H9 (cell line): ENCODE measurements at regions not wholly inside any gene's neighbourhood (a gene's known extent, or its start where the extent isn't known, plus 50 kb on each side); places are given as distances from the start of the nearest gene placed in this dataset.

Experiments used
- DNase-seq: peaks from one replicate; pipeline ENCODE4 v3.0.0-alpha.2; 2017
- H2AFZ ChIP-seq: one replicate; pipeline ENCODE4 v1.6.1; 2013; ENCODE audit warnings: mild to moderate bottlenecking, low read length, control low read depth, moderate library complexity
- H2AK5ac ChIP-seq: 2 replicates; pipeline ENCODE4 v1.6.1; 2013; ENCODE audit warnings: low read length, control low read depth, mixed read lengths; ENCODE audit not compliant: insufficient read length
- H2BK120ac ChIP-seq: one replicate; pipeline ENCODE4 v1.6.1; 2013; ENCODE audit warnings: low read depth, mild to moderate bottlenecking, low read length, control low read depth, inconsistent platforms; ENCODE audit not compliant: poor library complexity, severe bottlenecking
- H2BK12ac ChIP-seq: 2 replicates; pipeline ENCODE4 v1.6.1; 2013; ENCODE audit warnings: low read length, control low read depth, mixed read lengths, low read depth; ENCODE audit not compliant: insufficient read length
- H2BK15ac ChIP-seq: 2 replicates; pipeline ENCODE4 v1.6.1; 2013; ENCODE audit warnings: low read depth, low read length, control low read depth
- H2BK20ac ChIP-seq: one replicate; pipeline ENCODE4 v1.6.1; 2013; ENCODE audit warnings: low read depth, mild to moderate bottlenecking, low read length, control low read depth, inconsistent platforms; ENCODE audit not compliant: poor library complexity, severe bottlenecking
- H2BK5ac ChIP-seq: 2 replicates; pipeline ENCODE4 v1.6.1; 2013; ENCODE audit warnings: low read length, control low read depth, mixed read lengths; ENCODE audit not compliant: insufficient read length
- H3K14ac ChIP-seq: 2 replicates; pipeline ENCODE4 v1.6.1; 2013; ENCODE audit warnings: low read length, control low read depth; ENCODE audit not compliant: insufficient read depth
- H3K18ac ChIP-seq: 2 replicates; pipeline ENCODE4 v1.6.1; 2013; ENCODE audit warnings: low read depth, mild to moderate bottlenecking, mixed read lengths, low read length, control low read depth; ENCODE audit not compliant: insufficient read length
- H3K23ac ChIP-seq: 2 replicates; pipeline ENCODE4 v1.6.1; 2013; ENCODE audit warnings: low read length, control low read depth, mixed read lengths, low read depth; ENCODE audit not compliant: insufficient read length
- H3K23me2 ChIP-seq: 2 replicates; pipeline ENCODE4 v1.6.1; 2013; ENCODE audit warnings: low read depth, mild to moderate bottlenecking, mixed read lengths, low read length, control low read depth; ENCODE audit not compliant: insufficient read length, poor library complexity, severe bottlenecking
- H3K27ac ChIP-seq: 2 replicates; pipeline ENCODE4 v1.5.1; 2013; ENCODE audit warnings: low read length, control low read depth, mixed read lengths, low read depth; ENCODE audit not compliant: insufficient read length
- H3K27me3 ChIP-seq: 2 replicates; pipeline ENCODE4 v1.6.1; 2013; ENCODE audit warnings: low read length, control low read depth, inconsistent platforms; ENCODE audit not compliant: insufficient read depth
- H3K4ac ChIP-seq: 2 replicates; pipeline ENCODE4 v1.6.1; 2013; ENCODE audit warnings: low read depth, mild to moderate bottlenecking, control low read depth, inconsistent platforms, low read length, moderate library complexity
- H3K4me1 ChIP-seq: 2 replicates; pipeline ENCODE4 v1.6.1; 2013; ENCODE audit warnings: low read length, control low read depth, inconsistent platforms; ENCODE audit not compliant: insufficient read depth
- H3K4me2 ChIP-seq: 2 replicates; pipeline ENCODE4 v1.6.1; 2013; ENCODE audit warnings: low read length, control low read depth, mixed read lengths; ENCODE audit not compliant: insufficient read length, insufficient read depth
- H3K56ac ChIP-seq: 2 replicates; pipeline ENCODE4 v1.6.1; 2013; ENCODE audit warnings: low read depth, mild to moderate bottlenecking, mixed read lengths, low read length, control low read depth; ENCODE audit not compliant: insufficient read length
- H3K79me1 ChIP-seq: 2 replicates; pipeline ENCODE4 v1.6.1; 2013; ENCODE audit warnings: low read depth, mild to moderate bottlenecking, moderate library complexity, low read length, control low read depth, inconsistent platforms; ENCODE audit not compliant: insufficient read depth, poor library complexity, severe bottlenecking
- H3K79me2 ChIP-seq: 2 replicates; pipeline ENCODE4 v1.6.1; 2013; ENCODE audit warnings: low read length, control low read depth, inconsistent platforms; ENCODE audit not compliant: insufficient read depth
- H3K9ac ChIP-seq: 2 replicates; pipeline ENCODE4 v1.6.1; 2013; ENCODE audit warnings: low read length, control low read depth, mixed read lengths; ENCODE audit not compliant: insufficient read length; ENCODE audit errors: extremely low read depth
- H3K9me3 ChIP-seq: one replicate; pipeline ENCODE4 v1.6.1; 2013; ENCODE audit warnings: low read depth, low read length, inconsistent platforms; ENCODE audit not compliant: control insufficient read depth
- H3T11ph ChIP-seq: one replicate; pipeline ENCODE4 v1.6.1; 2013; ENCODE audit warnings: mild to moderate bottlenecking, low read length, control low read depth, inconsistent platforms
- H4K20me1 ChIP-seq: one replicate; pipeline ENCODE4 v1.6.1; 2013; ENCODE audit not compliant: control insufficient read depth, insufficient read length, insufficient read depth
- H4K5ac ChIP-seq: 2 replicates; pipeline ENCODE4 v1.6.1; 2013; ENCODE audit warnings: low read depth, mild to moderate bottlenecking, mixed read lengths, low read length, control low read depth; ENCODE audit not compliant: insufficient read length
- H4K8ac ChIP-seq: replicated peaks from 2 replicates; pipeline ENCODE4 v1.6.1; 2013; ENCODE audit warnings: low read length, control low read depth, mixed read lengths, low read depth; ENCODE audit not compliant: insufficient read length
- H4K91ac ChIP-seq: 2 replicates; pipeline ENCODE4 v1.6.1; 2013; ENCODE audit warnings: low read depth, mild to moderate bottlenecking, moderate library complexity, mixed read lengths, low read length, control low read depth; ENCODE audit not compliant: insufficient read length
- H3K27ac Mint-ChIP-seq, 3 experiments: 2 replicates in 2 of 3; 3 replicates in 1 of 3; pipeline ENCODE4 v1.8.0; 2020 to 2021; ENCODE audit warnings: mixed read lengths in 3 of 3, mild to moderate bottlenecking in 1 of 3, moderate library complexity in 1 of 3
- H3K27me3 Mint-ChIP-seq: 2 replicates; pipeline ENCODE4 v1.8.0; 2021; ENCODE audit warnings: low read depth, mild to moderate bottlenecking, moderate library complexity, mixed read lengths
- H3K36me3 Mint-ChIP-seq, 3 experiments: 2 replicates in 2 of 3; 3 replicates in 1 of 3; pipeline ENCODE4 v1.8.0; 2020 to 2021; ENCODE audit warnings: low read depth in 3 of 3, mixed read lengths in 3 of 3; ENCODE audit not compliant: insufficient read depth in 1 of 3
- H3K4me1 Mint-ChIP-seq, 2 experiments: 2 replicates each; pipeline ENCODE4 v1.8.0; 2020; ENCODE audit warnings: mixed read lengths in 2 of 2
- H3K4me3 Mint-ChIP-seq, 2 experiments: 2 replicates in 1 of 2; 3 replicates in 1 of 2; pipeline ENCODE4 v1.8.0; 2020 to 2021; ENCODE audit warnings: mild to moderate bottlenecking in 2 of 2, mixed read lengths in 2 of 2, moderate library complexity in 1 of 2
- H3K9me3 Mint-ChIP-seq, 2 experiments: 2 replicates in 1 of 2; 3 replicates in 1 of 2; pipeline ENCODE4 v1.8.0; 2020; ENCODE audit warnings: mild to moderate bottlenecking in 2 of 2, mixed read lengths in 2 of 2, moderate library complexity in 1 of 2
- WGBS: extraction: QIAGEN DNeasy Blood & Tissue Kit; methylation state at CpG from one replicate; pipeline ENCODE4 v1.1.7; 2013; ENCODE audit warnings: missing lambda C conversion rate, low lambda C conversion rate, mixed read lengths; ENCODE audit not compliant: insufficient read length; ENCODE audit errors: extremely low coverage; 5-methylcytosine and 5-hydroxymethylcytosine counted together
- TF ChIP-seq, protein P1 (sequence below): fragments of 200-600 bp; sonication (generic); conservative IDR thresholded peaks from 3 replicates; pipeline ENCODE4 v1.8.0; 2021; ENCODE audit warnings: antibody characterized with exemption, mild to moderate bottlenecking

DNA sequence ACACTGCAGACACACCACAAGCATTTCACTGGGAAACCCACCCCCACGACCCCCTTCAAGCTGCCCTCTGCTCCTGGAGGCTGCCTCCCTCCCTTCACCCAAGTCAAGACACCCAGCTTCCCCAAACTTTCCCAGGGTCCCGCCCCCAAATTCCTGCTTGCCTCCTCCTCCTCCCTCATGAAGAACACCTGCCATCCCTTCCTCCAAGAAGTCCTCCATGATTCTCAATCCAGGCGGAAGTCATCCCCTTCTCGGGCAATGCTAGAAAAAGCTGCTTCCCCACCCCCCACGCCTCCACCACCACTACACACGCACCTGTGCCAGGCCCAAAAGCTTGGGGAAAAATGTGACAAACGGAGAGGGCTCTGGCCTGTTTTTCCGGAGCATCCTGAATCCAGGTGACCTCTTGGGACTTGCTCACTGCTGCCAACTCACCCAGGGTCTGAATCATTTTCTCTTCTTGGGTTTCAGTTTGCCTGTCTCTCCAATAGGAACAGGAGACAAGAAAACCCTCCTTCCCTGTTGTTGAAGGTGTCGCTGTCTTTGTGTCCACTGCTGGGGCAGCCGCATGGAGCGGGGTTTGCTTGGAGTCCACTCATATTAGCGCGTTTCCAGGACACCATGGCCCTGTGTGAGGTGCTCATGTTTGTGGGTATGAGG lies 101.0 kb upstream of the CASZ1 start:
- Histone ChIP-seq H3K4me2 (no peak overlapping the region), H3K18ac (no peak overlapping the region), H4K8ac (no peak overlapping the region), H2BK20ac (no peak overlapping the region), H4K20me1 (no peaks in the 10 kb centered on the region), H3K79me2 (no peaks in the 10 kb centered on the region), H2BK120ac (no peak overlapping the region), H3K9ac (no peak overlapping the region), H3K9me3 (no peaks in the 10 kb centered on the region), H3K27me3 (no peaks in the 10 kb centered on the region), H3K4me1 (peaks cover 6% of the 10 kb centered on the region; the same call in 1 of the 2 replicates), H3K14ac (no peak overlapping the region; the same call in 1 of the 2 replicates), H3K79me1 (no peaks in the 10 kb centered on the region), H2AK5ac (no peak overlapping the region), H4K91ac (peak overlapping the region; percentile 87), H3K4ac (no peak overlapping the region; the same call in 1 of the 2 replicates), H3K27ac (no peak overlapping the region), H3K23ac (no peak overlapping the region), H2BK5ac (no peak overlapping the region), H2AFZ (no peak overlapping the region), H3T11ph (no peak overlapping the region), H2BK12ac (no peak overlapping the region), H3K23me2 (no peaks in the 10 kb centered on the region), H3K56ac (no peak overlapping the region), H4K5ac (no peak overlapping the region), H2BK15ac (no peak overlapping the region)
- H3K4me3 Mint-ChIP-seq, result no peak overlapping the region
- TF ChIP-seq, protein P1, sequence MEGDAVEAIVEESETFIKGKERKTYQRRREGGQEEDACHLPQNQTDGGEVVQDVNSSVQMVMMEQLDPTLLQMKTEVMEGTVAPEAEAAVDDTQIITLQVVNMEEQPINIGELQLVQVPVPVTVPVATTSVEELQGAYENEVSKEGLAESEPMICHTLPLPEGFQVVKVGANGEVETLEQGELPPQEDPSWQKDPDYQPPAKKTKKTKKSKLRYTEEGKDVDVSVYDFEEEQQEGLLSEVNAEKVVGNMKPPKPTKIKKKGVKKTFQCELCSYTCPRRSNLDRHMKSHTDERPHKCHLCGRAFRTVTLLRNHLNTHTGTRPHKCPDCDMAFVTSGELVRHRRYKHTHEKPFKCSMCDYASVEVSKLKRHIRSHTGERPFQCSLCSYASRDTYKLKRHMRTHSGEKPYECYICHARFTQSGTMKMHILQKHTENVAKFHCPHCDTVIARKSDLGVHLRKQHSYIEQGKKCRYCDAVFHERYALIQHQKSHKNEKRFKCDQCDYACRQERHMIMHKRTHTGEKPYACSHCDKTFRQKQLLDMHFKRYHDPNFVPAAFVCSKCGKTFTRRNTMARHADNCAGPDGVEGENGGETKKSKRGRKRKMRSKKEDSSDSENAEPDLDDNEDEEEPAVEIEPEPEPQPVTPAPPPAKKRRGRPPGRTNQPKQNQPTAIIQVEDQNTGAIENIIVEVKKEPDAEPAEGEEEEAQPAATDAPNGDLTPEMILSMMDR, result no peak
- no CpG with 5 or more reads among the region's 13 CpGs for WGBS
- peaks cover 22 to 37% of the 10 kb centered on the region in 2 experiments for H3K4me1 Mint-ChIP-seq
- no peaks in the 10 kb centered on the region; a peak in 1 of 5 replicates for H3K9me3 Mint-ChIP-seq
- H3K36me3 Mint-ChIP-seq, result no peaks in the 10 kb centered on the region
- peak overlapping the region in 1 of 3 experiments; percentile 66; a peak in 2 of 7 replicates for H3K27ac Mint-ChIP-seq
- DNase-seq, result no peak
- peaks cover 4% of the 10 kb centered on the region for H3K27me3 Mint-ChIP-seq
